ENCODE measurements at regions not wholly inside any gene's neighbourhood (a gene's known extent, or its start where the extent isn't known, plus 50 kb on each side); places are given as distances from the start of the nearest gene placed in this dataset.

GRCh38 chr9:105129731-105130130 lies 114.7 kb upstream of the SLC44A1 start:
- TF ChIP-seq CTCF (IDR thresholded peaks at IDR 0.05) (no peak), POLR2A (IDR thresholded peaks at IDR 0.05) (no peak)

All from body of pancreas (tissue), 4 donors.